Esophagus muscularis mucosa (tissue), 4 donors: ENCODE measurements at regions not wholly inside any gene's neighbourhood (a gene's known extent, or its start where the extent isn't known, plus 50 kb on each side); places are given as distances from the start of the nearest gene placed in this dataset.
A peak's percentile ranks its signal among the peaks of the same experiment; 100 is the strongest.

Experiments used
- DNase-seq: peaks from one replicate; pipeline ENCODE4 v3.0.0-alpha.2; 2017; ENCODE audit errors: extremely low spot score
- H3K27ac ChIP-seq, 4 donors: fragments of 200-600 bp; sonication (generic); replicated peaks in 1 of 4; 1 replicate in 3 of 4; 2 replicates in 1 of 4; pipeline ENCODE4 v1.5.1; 2016 to 2019; ENCODE audit warnings: mild to moderate bottlenecking in 1 of 4
- H3K27me3 ChIP-seq, 4 donors: fragments of 200-600 bp; sonication (generic); one replicate each; pipeline versions ENCODE4 v1.5.1 to v1.6.0; 2016 to 2019
- H3K36me3 ChIP-seq, 4 donors: fragments of 200-600 bp; sonication (generic); one replicate each; pipeline ENCODE4 v1.5.1; 2016 to 2019
- H3K4me1 ChIP-seq, 4 donors: fragments of 200-600 bp; sonication (generic); one replicate each; pipeline ENCODE4 v1.5.1; 2016 to 2019
- H3K4me3 ChIP-seq, 4 donors: fragments of 200-600 bp; sonication (generic); 1 replicate in 2 of 4; 2 replicates in 2 of 4; pipeline ENCODE4 v1.5.1; 2016 to 2019; ENCODE audit warnings: mild to moderate bottlenecking in 4 of 4, moderate library complexity in 1 of 4
- H3K9me3 ChIP-seq, 4 donors: fragments of 200-600 bp; sonication (generic); 1 replicate in 3 of 4; 2 replicates in 1 of 4; pipeline ENCODE4 v1.5.1; 2016 to 2019
- CTCF ChIP-seq, 3 experiments: fragments of 200-600 bp in 2 of 3; fragments of 450-650 bp in 1 of 3; sonication (generic) in 2 of 3; IDR thresholded peaks; one replicate each; pipeline ENCODE4 v1.5.1; 2017 to 2019; ENCODE audit warnings: antibody characterized with exemption in 3 of 3, mild to moderate bottlenecking in 2 of 3, moderate library complexity in 1 of 3
- EP300 ChIP-seq: sonication (generic); formaldehyde crosslinking; IDR thresholded peaks from one replicate; pipeline ENCODE4 v1.6.1; 2017; ENCODE audit warnings: antibody characterized with exemption
- POLR2A ChIP-seq: fragments of 450-650 bp; IDR thresholded peaks from one replicate; pipeline ENCODE4 v1.6.1; 2017; ENCODE audit warnings: antibody characterized with exemption, moderate library complexity, mild to moderate bottlenecking, low read depth
- POLR2AphosphoS5 ChIP-seq, 2 donors: sonication (generic); formaldehyde crosslinking; IDR thresholded peaks; one replicate each; pipeline ENCODE4 v1.6.1; 2017; ENCODE audit warnings: antibody characterized with exemption in 2 of 2
- WGBS: methylation state at CpG from one replicate; pipeline ENCODE4 v1.1.5; 2018; 5-methylcytosine and 5-hydroxymethylcytosine counted together
- intact Hi-C: fragments of 100-400 bp; cut with DNase I; formaldehyde crosslinking; loops from one replicate; pipeline ENCODE4 v1.15.1; 2023

DNA sequence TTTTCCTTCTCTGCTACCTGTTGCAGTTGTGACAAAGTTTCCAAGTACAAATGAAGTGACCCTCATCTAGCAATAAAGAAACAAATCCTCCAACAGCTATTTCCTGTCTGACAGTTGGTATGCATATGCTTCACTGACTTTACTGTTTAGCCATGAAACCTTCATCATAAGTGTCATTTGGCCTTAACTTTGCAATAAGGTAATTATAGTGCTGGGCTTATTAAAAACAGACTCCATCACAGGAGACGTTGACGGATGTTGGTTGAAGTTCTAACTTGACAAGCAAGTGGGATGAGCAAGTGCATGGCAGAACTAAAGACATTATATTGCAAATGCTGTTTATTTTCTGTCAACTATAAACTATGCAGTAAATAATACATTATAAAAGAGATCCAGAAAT lies 425.2 kb downstream of the RPS29 start:
- no peaks in the 10 kb centered on the region for H3K9me3 ChIP-seq
- peaks cover 0 to 8% (median 0%) of the 10 kb centered on the region in 4 donors for H3K4me1 ChIP-seq
- intact Hi-C loops, result no loop called here
- H3K27ac ChIP-seq, result no peak overlapping the region
- H3K27me3 ChIP-seq, result no peaks in the 10 kb centered on the region
- no peak overlapping the region for H3K4me3 ChIP-seq
- TF ChIP-seq POLR2A (no peak), POLR2AphosphoS5 (IDR thresholded peaks at IDR 0.05) (no peak), EP300 (no peak), CTCF (IDR thresholded peaks at IDR 0.05) (no peak)
- WGBS, result 42% methylated on average over 2 of the region's 2 CpGs
- DNase-seq, result no peak
- no peaks in the 10 kb centered on the region for H3K36me3 ChIP-seq

GRCh38 chr14:49159081-49159480 lies 427.1 kb downstream of the RPS29 start:
- TF ChIP-seq CTCF (IDR thresholded peaks at IDR 0.05), result no peak
- no peak for TF ChIP-seq EP300
- TF ChIP-seq POLR2AphosphoS5 (IDR thresholded peaks at IDR 0.05), result no peak
- TF ChIP-seq POLR2A, result no peak

DNA sequence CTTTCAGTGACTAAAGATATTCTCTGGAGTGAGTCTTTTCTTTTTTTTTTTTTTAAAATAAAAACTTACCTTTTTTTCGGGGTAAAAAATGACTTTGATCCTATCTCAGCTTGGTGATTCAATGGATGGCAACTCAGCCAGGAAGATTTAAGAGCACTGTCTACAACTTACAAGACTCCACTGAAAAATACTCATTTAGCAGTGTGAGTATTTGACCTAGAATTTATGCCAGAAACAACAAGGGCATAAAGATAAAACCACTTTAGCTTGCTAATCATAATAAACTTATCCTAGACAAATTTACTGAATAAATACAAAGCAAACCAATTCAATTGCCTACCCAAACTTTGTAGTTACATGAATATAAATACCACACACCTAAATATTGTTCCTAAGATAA lies 446.6 kb downstream of the RPS29 start:
- H3K9me3 ChIP-seq, result no peaks in the 10 kb centered on the region
- no peak for TF ChIP-seq POLR2A
- no peak for TF ChIP-seq EP300
- TF ChIP-seq POLR2AphosphoS5 (IDR thresholded peaks at IDR 0.05), result no peak
- TF ChIP-seq CTCF (IDR thresholded peaks at IDR 0.05), result no peak
- 59% methylated on average over 1 of the region's 1 CpG for WGBS
- intact Hi-C loops, result no loop called here
- no peak overlapping the region for H3K4me3 ChIP-seq
- DNase-seq, result no peak
- no peaks in the 10 kb centered on the region for H3K36me3 ChIP-seq
- no peak overlapping the region for H3K27ac ChIP-seq
- H3K4me1 ChIP-seq, result peaks cover 0 to 9% (median 2%) of the 10 kb centered on the region in 4 donors
- no peaks in the 10 kb centered on the region for H3K27me3 ChIP-seq

More at GRCh38 chr14:49159081-49159480, 427.1 kb downstream of the RPS29 start:
- intact Hi-C loops, result no loop called here
- Histone ChIP-seq H3K9me3 (no peaks in the 10 kb centered on the region), H3K36me3 (no peaks in the 10 kb centered on the region), H3K4me1 (peaks cover 0 to 8% (median 0%) of the 10 kb centered on the region in 4 donors), H3K27ac (no peak overlapping the region), H3K27me3 (no peaks in the 10 kb centered on the region), H3K4me3 (no peak overlapping the region)
- no peak for DNase-seq

DNA sequence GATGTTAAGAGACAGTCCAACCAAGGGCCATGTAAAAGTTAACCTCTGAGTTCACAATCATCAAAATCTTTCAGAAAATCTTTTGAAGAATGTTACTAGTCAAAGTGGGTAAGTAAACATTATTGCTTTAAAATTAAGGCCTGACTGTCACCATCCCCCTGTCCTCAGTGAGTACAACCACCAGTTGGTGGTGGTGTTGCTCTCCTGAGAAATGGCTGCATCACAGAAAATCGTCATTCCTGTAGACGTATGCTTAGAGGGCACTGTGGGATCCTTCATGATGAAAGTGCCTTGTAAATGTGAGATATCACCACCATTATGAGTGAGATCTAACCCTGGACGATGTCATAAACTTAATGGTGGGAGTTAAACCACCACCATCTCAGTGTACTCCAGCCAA lies 451.2 kb downstream of the RPS29 start:
- TF ChIP-seq CTCF (IDR thresholded peaks at IDR 0.05), result peak in 1 of 3 experiments; percentile 5
- TF ChIP-seq POLR2A, result no peak
- 45% methylated on average over 3 of the region's 3 CpGs for WGBS
- Histone ChIP-seq H3K4me3 (no peak overlapping the region), H3K9me3 (peaks cover 0 to 3% (median under 1%) of the 10 kb centered on the region in 4 donors), H3K27ac (no peak overlapping the region), H3K4me1 (peaks cover 0 to 4% (median under 1%) of the 10 kb centered on the region in 4 donors), H3K27me3 (no peaks in the 10 kb centered on the region), H3K36me3 (no peaks in the 10 kb centered on the region)
- DNase-seq, result no peak
- intact Hi-C loops, result no loop called here

- intact Hi-C loops, result no loop called here
Measured at GRCh38 chr14:49121246-49121645, 464.9 kb downstream of the RPS29 start.

More at GRCh38 chr14:49121246-49121645, 464.9 kb downstream of the RPS29 start:
- WGBS, result 89% methylated on average over 5 of the region's 5 CpGs
- no peaks in the 10 kb centered on the region for H3K9me3 ChIP-seq
- DNase-seq, result no peak
- no peak overlapping the region for H3K27ac ChIP-seq
- H3K36me3 ChIP-seq, result no peaks in the 10 kb centered on the region
- peaks cover 0 to 5% (median 2%) of the 10 kb centered on the region in 4 donors for H3K4me1 ChIP-seq
- H3K27me3 ChIP-seq, result no peaks in the 10 kb centered on the region
- TF ChIP-seq POLR2A (no peak), POLR2AphosphoS5 (IDR thresholded peaks at IDR 0.05) (no peak), EP300 (no peak), CTCF (IDR thresholded peaks at IDR 0.05) (no peak)
- no peak overlapping the region for H3K4me3 ChIP-seq
